C4-2B (cell line): ENCODE measurements at regions not wholly inside any gene's neighbourhood (a gene's known extent, or its start where the extent isn't known, plus 50 kb on each side); places are given as distances from the start of the nearest gene placed in this dataset.
"Not testable (repeated sequence)": the region's sequence is repeated elsewhere in the genome, so short reads cannot be mapped to it uniquely, and the experiment has no call there.

Source experiments
- H3K27ac ChIP-seq: fragments of 450-650 bp; 2 replicates; pipeline ENCODE4 v1.5.1; 2017
- ZFX ChIP-seq: fragments of 450-650 bp; IDR thresholded peaks from 2 replicates; pipeline ENCODE4 v1.6.1; 2017
- TF ChIP-seq, protein P1 (sequence below): fragments of 450-650 bp; conservative IDR thresholded peaks from 2 replicates; pipeline ENCODE4 v1.5.1; 2017; ENCODE audit warnings: mild to moderate bottlenecking

DNA sequence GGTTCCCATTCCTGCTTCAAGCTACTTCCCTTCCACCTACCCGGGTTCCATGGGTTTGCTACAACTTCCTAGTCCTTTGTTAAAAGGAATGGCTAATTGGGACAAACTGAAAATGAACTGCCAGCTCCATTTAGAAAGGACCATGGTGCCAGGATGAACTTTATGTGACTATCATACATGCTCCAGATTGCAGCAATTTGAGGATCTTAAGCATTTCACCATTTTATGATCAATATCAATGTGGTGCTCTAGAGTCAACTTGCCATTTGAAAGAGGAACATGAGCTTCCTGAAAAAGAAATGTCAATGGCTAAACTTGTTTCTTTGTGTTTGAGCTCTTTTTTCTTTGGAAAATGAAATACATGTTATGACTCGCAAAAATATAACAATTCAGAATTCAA is 92.7 kb upstream of the IL15 start:
- H3K27ac ChIP-seq, result no peak overlapping the region
- TF ChIP-seq, protein P1, sequence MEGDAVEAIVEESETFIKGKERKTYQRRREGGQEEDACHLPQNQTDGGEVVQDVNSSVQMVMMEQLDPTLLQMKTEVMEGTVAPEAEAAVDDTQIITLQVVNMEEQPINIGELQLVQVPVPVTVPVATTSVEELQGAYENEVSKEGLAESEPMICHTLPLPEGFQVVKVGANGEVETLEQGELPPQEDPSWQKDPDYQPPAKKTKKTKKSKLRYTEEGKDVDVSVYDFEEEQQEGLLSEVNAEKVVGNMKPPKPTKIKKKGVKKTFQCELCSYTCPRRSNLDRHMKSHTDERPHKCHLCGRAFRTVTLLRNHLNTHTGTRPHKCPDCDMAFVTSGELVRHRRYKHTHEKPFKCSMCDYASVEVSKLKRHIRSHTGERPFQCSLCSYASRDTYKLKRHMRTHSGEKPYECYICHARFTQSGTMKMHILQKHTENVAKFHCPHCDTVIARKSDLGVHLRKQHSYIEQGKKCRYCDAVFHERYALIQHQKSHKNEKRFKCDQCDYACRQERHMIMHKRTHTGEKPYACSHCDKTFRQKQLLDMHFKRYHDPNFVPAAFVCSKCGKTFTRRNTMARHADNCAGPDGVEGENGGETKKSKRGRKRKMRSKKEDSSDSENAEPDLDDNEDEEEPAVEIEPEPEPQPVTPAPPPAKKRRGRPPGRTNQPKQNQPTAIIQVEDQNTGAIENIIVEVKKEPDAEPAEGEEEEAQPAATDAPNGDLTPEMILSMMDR, result no peak
- no peak for TF ChIP-seq ZFX

DNA sequence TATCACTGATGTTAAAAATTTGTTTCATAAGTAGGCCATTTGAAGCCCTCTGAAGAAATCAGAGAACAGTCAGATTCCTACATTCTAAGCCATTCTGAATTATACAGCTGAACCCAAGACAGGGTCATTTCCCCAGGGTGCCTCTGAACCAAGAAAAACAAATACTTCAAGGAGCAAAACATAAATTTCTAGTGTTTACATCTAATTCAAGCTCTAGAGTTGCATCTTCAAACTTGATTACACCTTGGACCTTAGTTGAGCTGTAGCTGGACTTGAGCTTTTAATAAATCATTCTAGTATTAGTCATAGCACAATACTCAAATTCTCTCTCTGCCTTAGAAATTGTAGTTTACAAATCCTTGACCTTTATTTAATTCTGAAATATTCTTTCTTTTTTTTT is 87.6 kb upstream of the IL15 start:
- no peak for TF ChIP-seq ZFX
- TF ChIP-seq, protein P1, result no peak
- no peak overlapping the region for H3K27ac ChIP-seq

DNA sequence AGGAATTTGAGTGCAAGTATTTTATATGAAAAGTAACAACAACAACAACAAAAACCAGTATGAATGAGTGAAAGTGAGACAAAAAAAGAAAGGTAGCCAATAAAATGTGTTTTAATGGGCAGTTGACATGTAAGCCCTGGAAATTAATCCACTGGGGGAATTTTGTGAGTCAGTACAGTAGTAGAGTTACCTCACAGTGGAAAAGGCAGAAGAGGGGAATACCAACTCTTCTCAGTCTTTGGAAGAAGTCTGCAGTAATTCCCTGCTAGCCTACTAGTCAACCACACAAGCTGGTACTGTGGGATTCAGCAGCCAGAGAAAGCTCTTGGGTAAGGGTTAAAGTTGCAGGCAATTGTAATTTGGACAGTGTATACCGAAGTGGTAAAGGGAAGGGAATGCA is 76.3 kb upstream of the IL15 start:
- no peak overlapping the region for H3K27ac ChIP-seq
- TF ChIP-seq ZFX, result no peak
- TF ChIP-seq, protein P1, result no peak

DNA sequence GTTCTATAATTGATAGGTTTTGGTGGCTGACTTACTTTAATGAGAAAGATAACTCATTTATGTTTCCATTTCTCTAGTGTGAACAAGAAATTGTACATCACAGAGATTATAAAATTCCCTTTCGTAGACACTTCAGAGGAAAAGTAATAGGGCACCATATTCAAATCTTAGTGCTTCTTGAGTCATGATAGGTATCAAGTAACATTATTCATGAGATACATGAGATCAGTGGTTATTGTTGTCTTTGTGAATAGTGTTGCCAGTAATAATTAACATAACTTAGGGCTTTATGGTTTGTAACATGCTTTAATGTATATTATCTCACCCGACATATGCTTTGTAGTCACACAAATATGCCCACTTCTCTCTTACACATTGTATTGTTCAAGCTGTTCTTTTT is 73.7 kb upstream of the IL15 start:
- H3K27ac ChIP-seq, result no peak overlapping the region
- TF ChIP-seq ZFX, result no peak
- TF ChIP-seq, protein P1, result no peak

DNA sequence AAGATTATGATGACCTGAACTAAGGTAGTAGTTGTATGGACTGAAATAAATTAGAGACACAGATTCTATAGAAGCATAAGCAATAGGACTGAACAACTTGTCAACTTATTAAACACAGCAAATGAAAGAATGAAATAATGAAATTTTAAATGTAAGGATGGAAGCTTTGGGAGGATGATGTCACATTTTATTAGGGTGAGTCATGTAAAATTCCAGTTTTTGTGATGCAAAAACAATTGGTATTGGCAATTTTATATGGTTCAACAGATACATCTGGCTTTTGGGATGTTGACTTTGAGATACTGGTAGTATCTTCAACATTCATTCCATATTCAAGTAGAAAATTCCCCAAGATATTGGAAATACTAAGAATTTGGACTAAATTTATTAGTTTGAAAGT is 72.7 kb upstream of the IL15 start:
- no peak for TF ChIP-seq ZFX
- H3K27ac ChIP-seq, result no peak overlapping the region

DNA sequence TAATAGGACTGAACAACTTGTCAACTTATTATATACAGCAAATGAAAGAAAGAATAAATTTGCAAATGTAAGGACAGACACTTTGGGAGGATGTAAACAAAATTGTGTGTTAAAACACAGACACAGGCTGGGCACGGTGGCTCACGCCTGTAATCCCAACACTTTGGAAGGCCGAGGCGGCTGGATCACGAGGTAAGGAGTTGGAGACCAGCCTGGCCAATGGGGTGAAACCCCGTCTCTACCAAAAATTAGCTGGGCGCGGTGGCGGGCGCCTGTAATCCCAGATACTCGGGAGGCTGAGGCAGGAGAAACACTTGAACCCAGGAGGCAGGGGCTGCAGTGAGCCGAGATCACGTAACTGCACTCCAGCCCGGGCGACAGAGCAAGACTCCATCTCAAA is 71.4 kb upstream of the IL15 start:
- not testable (repeated sequence) for H3K27ac ChIP-seq

DNA sequence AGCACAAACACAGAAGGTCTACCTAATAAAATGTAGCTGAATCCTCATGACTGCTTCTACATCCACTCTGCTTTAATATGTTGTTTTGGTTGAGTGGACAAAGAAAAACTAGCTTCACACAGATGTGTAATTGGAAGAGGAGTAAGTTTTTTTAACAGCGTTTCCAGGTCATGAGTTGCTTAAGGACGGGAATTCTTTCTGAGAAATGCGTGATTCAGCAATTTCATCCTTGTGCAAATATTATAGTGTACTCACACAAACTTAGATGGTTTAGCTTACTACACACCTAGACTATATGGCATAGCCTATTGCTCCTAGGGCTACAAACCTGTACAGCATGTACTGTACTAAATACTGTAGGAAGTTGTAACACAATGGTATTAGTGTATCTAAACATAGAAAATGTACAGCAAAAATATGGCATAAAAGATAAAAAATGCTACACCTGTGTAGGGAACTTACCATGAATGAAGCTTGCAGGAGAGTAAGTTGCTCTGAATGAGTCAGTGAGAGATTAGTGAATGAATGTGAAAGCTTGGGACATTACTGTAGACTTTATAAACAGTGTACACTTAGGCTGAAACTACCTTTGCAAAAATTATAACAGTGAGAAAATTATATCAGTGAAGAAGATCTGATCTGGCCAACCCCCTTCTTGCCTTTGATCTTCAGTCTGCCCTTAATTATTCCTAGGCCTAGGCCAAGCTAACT is 70.8 kb upstream of the IL15 start:
- no peak for TF ChIP-seq ZFX
- TF ChIP-seq, protein P1, result no peak
- no peak overlapping the region for H3K27ac ChIP-seq

DNA sequence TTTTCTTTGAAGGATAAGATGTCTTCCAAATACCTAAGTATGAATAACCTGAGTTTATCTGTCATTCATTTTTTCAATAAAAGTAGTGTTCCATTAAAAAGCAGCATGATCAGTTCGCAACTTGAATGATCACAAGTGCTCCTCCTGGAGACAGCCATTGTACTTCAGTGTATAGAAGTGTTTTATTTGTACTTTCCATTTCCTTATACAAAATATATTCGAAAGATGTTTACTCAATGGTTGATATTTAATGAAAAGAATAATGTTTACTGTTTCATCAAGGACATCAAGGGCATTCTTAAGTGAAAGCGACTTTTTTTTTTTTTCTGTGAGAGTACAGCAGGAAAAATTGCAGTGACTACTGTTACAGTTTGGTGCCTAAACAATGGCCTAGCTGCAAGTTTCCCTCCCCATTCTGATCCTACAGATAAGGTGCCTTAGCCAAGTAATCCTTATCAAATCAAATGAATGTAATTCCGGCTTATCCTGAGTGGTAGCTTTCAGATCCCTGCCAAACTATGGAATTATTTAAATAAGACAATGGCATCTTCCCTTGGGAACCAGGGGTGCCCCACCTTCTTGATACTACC is 69.0 kb upstream of the IL15 start:
- no peak for TF ChIP-seq ZFX
- TF ChIP-seq, protein P1, result no peak
- no peak overlapping the region for H3K27ac ChIP-seq
